Stomach (tissue), 8 donors: ENCODE measurements at regions not wholly inside any gene's neighbourhood (a gene's known extent, or its start where the extent isn't known, plus 50 kb on each side); places are given as distances from the start of the nearest gene placed in this dataset.

Source experiments
- DNase-seq, 2 donors: peaks; one replicate each; pipeline versions ENCODE4 v3.0.0 to v3.0.0-alpha.2; 2013 to 2019
- H3K27ac ChIP-seq, 5 donors: fragments of 200-600 bp in 4 of 5; sonication (generic) in 4 of 5; one replicate each; pipeline ENCODE4 v1.5.1; 2013 to 2019; ENCODE audit warnings: mild to moderate bottlenecking in 1 of 5, moderate library complexity in 1 of 5
- H3K27me3 ChIP-seq, 3 donors: fragments of 200-600 bp; sonication (generic); one replicate each; pipeline ENCODE4 v1.5.1; 2017 to 2019; ENCODE audit warnings: mixed run types in 1 of 3
- H3K36me3 ChIP-seq, 4 donors: fragments of 200-600 bp; sonication (generic); 1 replicate in 3 of 4; 2 replicates in 1 of 4; pipeline ENCODE4 v1.5.1; 2016 to 2019
- H3K4me1 ChIP-seq, 4 donors: fragments of 200-600 bp; sonication (generic); one replicate each; pipeline ENCODE4 v1.5.1; 2016 to 2019
- H3K4me3 ChIP-seq, 4 donors: fragments of 200-600 bp; sonication (generic) in 3 of 4; one replicate each; pipeline ENCODE4 v1.5.1; 2016 to 2019; ENCODE audit warnings: mild to moderate bottlenecking in 1 of 4
- H3K9me3 ChIP-seq, 4 donors: fragments of 200-600 bp; sonication (generic); one replicate each; pipeline ENCODE4 v1.5.1; 2016 to 2019
- EP300 ChIP-seq: sonication (generic); formaldehyde crosslinking; IDR thresholded peaks from one replicate; pipeline ENCODE4 v1.6.1; 2017; ENCODE audit warnings: antibody characterized with exemption
- POLR2A ChIP-seq, 4 donors: fragments of 450-650 bp; IDR thresholded peaks; one replicate each; pipeline ENCODE4 v1.6.1; 2016; ENCODE audit warnings: antibody characterized with exemption in 4 of 4, control low read depth in 2 of 4, mild to moderate bottlenecking in 1 of 4, moderate library complexity in 1 of 4
- POLR2AphosphoS5 ChIP-seq, 3 donors: sonication (generic); formaldehyde crosslinking; IDR thresholded peaks; one replicate each; pipeline ENCODE4 v1.6.1; 2016; ENCODE audit warnings: antibody characterized with exemption in 3 of 3
- WGBS, 5 donors: extraction: QIAGEN DNeasy Blood & Tissue Kit in 3 of 5; methylation state at CpG; one replicate each; pipeline versions ENCODE4 v1.1.5 to v1.1.7; 2013 to 2018; 5-methylcytosine and 5-hydroxymethylcytosine counted together
- intact Hi-C: fragments of 100-400 bp; cut with DNase I; formaldehyde crosslinking; loops from one replicate; pipeline ENCODE4 v1.15.1; 2023; ENCODE audit warnings: low total_unique reads
- TF ChIP-seq, protein P1 (sequence below), 7 experiments: fragments of 450-650 bp in 4 of 7; fragments of 200-600 bp in 3 of 7; sonication (generic) in 3 of 7; IDR thresholded peaks; one replicate each; pipeline ENCODE4 v1.5.1; 2016 to 2019; ENCODE audit warnings: antibody characterized with exemption in 7 of 7, control low read depth in 2 of 7, mild to moderate bottlenecking in 1 of 7
- donor health status: healthy with polysubstance abuse.
- donor health status: Bipolar disorder and iron deficiency.
- donor health status: healthy.

GRCh38 chr15:39192351-39192750 lies 388.5 kb upstream of the THBS1 start:
- Histone ChIP-seq H3K4me3 (no peak overlapping the region), H3K27ac (no peak overlapping the region), H3K9me3 (no peaks in the 10 kb centered on the region), H3K36me3 (no peaks in the 10 kb centered on the region), H3K4me1 (peaks cover 0 to 10% (median 0%) of the 10 kb centered on the region in 4 donors), H3K27me3 (no peaks in the 10 kb centered on the region)
- intact Hi-C loops = no loop called here
- WGBS, 5 donors = 38 to 61% (median 54%) methylated on average over 3 of the region's 3 CpGs
- no peak for DNase-seq
- TF ChIP-seq EP300 = no peak
- TF ChIP-seq, protein P1, sequence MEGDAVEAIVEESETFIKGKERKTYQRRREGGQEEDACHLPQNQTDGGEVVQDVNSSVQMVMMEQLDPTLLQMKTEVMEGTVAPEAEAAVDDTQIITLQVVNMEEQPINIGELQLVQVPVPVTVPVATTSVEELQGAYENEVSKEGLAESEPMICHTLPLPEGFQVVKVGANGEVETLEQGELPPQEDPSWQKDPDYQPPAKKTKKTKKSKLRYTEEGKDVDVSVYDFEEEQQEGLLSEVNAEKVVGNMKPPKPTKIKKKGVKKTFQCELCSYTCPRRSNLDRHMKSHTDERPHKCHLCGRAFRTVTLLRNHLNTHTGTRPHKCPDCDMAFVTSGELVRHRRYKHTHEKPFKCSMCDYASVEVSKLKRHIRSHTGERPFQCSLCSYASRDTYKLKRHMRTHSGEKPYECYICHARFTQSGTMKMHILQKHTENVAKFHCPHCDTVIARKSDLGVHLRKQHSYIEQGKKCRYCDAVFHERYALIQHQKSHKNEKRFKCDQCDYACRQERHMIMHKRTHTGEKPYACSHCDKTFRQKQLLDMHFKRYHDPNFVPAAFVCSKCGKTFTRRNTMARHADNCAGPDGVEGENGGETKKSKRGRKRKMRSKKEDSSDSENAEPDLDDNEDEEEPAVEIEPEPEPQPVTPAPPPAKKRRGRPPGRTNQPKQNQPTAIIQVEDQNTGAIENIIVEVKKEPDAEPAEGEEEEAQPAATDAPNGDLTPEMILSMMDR (IDR thresholded peaks at IDR 0.05) = no peak
- no peak for TF ChIP-seq POLR2AphosphoS5 (IDR thresholded peaks at IDR 0.05)
- TF ChIP-seq POLR2A (IDR thresholded peaks at IDR 0.05) = no peak

GRCh38 chr15:39192979-39193560 lies 387.8 kb upstream of the THBS1 start:
- Histone ChIP-seq H3K27ac (no peak overlapping the region), H3K36me3 (no peaks in the 10 kb centered on the region), H3K9me3 (no peaks in the 10 kb centered on the region), H3K4me3 (no peak overlapping the region), H3K4me1 (peaks cover 0 to 10% (median 0%) of the 10 kb centered on the region in 4 donors), H3K27me3 (no peaks in the 10 kb centered on the region)
- no peak for DNase-seq
- 88 to 91% (median 89%) methylated on average over 3 of the region's 3 CpGs for WGBS, 5 donors
- intact Hi-C loops = no loop called here
- TF ChIP-seq POLR2A (IDR thresholded peaks at IDR 0.05) (no peak), POLR2AphosphoS5 (IDR thresholded peaks at IDR 0.05) (no peak), EP300 (no peak)

GRCh38 chr15:39193611-39194010 lies 387.3 kb upstream of the THBS1 start:
- no peak for DNase-seq
- H3K4me3 ChIP-seq = no peak overlapping the region
- H3K9me3 ChIP-seq = no peaks in the 10 kb centered on the region
- H3K36me3 ChIP-seq = no peaks in the 10 kb centered on the region
- intact Hi-C loops = no loop called here
- H3K27ac ChIP-seq = no peak overlapping the region
- H3K4me1 ChIP-seq = peaks cover 0 to 10% (median 0%) of the 10 kb centered on the region in 4 donors
- H3K27me3 ChIP-seq = no peaks in the 10 kb centered on the region
- 88 to 94% (median 91%) methylated on average over 2 of the region's 2 CpGs for WGBS, 5 donors
- TF ChIP-seq POLR2A (IDR thresholded peaks at IDR 0.05) (no peak), EP300 (no peak), POLR2AphosphoS5 (IDR thresholded peaks at IDR 0.05) (no peak)
- TF ChIP-seq, protein P1 (IDR thresholded peaks at IDR 0.05) = no peak

DNA sequence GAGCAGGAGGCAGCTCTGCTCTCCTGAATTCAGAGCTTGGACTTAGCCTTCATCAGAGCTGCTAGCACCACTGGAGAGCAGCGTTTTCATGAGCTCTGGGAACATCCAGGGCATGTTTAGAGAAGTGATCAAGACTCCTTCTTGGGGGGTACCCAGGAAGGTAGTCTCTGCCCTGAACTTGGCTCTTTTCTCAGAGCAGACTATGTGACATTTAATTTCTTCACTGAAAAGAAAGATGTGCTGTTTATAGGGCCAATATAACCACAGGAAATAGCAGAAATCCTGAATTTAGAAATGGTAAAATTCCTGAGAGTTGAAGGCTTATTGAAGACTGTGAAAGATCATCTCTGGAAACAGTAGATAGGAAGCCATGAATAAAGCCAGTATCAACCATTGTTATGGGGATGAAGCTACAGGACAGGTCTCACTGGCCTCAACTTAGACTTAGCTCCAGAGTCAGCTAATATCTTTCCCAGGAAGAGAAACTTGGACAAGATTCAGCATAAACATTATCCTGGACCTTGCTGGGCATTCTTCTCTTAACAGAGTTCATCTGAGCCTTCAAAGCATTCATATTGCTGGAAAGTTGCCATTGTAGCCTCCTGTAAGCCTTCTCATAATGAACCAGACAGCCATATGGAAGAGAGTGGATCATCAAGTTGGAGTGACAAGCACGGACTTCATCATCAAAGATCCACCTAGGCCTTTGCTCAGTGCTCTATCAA lies 386.6 kb upstream of the THBS1 start:
- 79 to 89% (median 87%) methylated on average over 2 of the region's 2 CpGs for WGBS, 5 donors
- intact Hi-C loops = no loop called here
- no peaks in the 10 kb centered on the region for H3K27me3 ChIP-seq
- no peaks in the 10 kb centered on the region for H3K36me3 ChIP-seq
- no peak overlapping the region for H3K27ac ChIP-seq
- no peak for DNase-seq
- no peak overlapping the region for H3K4me3 ChIP-seq
- no peaks in the 10 kb centered on the region for H3K9me3 ChIP-seq
- no peak for TF ChIP-seq POLR2AphosphoS5 (IDR thresholded peaks at IDR 0.05)
- no peak for TF ChIP-seq POLR2A (IDR thresholded peaks at IDR 0.05)
- peaks cover 0 to 10% (median 0%) of the 10 kb centered on the region in 4 donors for H3K4me1 ChIP-seq

- H3K27ac ChIP-seq = no peak overlapping the region
- no peaks in the 10 kb centered on the region for H3K27me3 ChIP-seq
- no peak for DNase-seq
- no peak for TF ChIP-seq POLR2AphosphoS5 (IDR thresholded peaks at IDR 0.05)
- no peak for TF ChIP-seq EP300
- TF ChIP-seq, protein P1 (IDR thresholded peaks at IDR 0.05) = no peak
- no peak for TF ChIP-seq POLR2A (IDR thresholded peaks at IDR 0.05)
- intact Hi-C loops = no loop called here
- peaks cover 0 to 10% (median 0%) of the 10 kb centered on the region in 4 donors for H3K4me1 ChIP-seq
- H3K36me3 ChIP-seq = no peaks in the 10 kb centered on the region
- no peak overlapping the region for H3K4me3 ChIP-seq
- H3K9me3 ChIP-seq = no peaks in the 10 kb centered on the region
- 41 to 68% (median 58%) methylated on average over 3 of the region's 3 CpGs for WGBS, 5 donors
Observed at GRCh38 chr15:39195961-39196486, 384.9 kb upstream of the THBS1 start.
